Uterus (tissue), 2 donors: ENCODE measurements at regions not wholly inside any gene's neighbourhood (a gene's known extent, or its start where the extent isn't known, plus 50 kb on each side); places are given as distances from the start of the nearest gene placed in this dataset.

Source experiments
- POLR2A ChIP-seq, 2 donors: fragments of 450-650 bp; IDR thresholded peaks; one replicate each; pipeline ENCODE4 v1.6.1; 2016; ENCODE audit warnings: antibody characterized with exemption in 2 of 2, mild to moderate bottlenecking in 1 of 2, moderate library complexity in 1 of 2
- TF ChIP-seq, protein P1 (sequence below), 4 experiments: fragments of 200-600 bp in 2 of 4; fragments of 450-650 bp in 2 of 4; sonication (generic) in 2 of 4; IDR thresholded peaks; one replicate each; pipeline ENCODE4 v1.5.1; 2016 to 2019; ENCODE audit warnings: antibody characterized with exemption in 4 of 4, mild to moderate bottlenecking in 2 of 4, moderate library complexity in 1 of 4

DNA sequence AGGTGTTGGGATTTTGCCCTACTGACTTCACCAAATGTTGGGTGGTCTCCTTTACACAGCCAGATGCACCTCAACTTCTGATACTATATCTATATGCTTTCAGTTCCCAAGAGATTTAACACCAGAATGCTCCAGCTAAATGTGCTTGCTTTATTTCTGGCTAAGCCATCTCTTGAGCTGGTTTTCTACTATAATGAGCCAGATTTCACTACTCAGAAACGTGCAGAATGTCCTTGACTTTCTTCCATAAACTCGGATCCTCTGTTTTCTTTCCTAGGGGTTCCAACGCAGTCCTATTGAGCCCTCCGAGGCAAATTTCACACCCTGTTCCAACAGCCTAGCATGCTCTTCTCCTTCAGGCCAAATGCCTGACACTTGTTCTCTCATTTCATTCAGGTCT lies 200.3 kb downstream of the DPY19L2 start:
- TF ChIP-seq, protein P1, sequence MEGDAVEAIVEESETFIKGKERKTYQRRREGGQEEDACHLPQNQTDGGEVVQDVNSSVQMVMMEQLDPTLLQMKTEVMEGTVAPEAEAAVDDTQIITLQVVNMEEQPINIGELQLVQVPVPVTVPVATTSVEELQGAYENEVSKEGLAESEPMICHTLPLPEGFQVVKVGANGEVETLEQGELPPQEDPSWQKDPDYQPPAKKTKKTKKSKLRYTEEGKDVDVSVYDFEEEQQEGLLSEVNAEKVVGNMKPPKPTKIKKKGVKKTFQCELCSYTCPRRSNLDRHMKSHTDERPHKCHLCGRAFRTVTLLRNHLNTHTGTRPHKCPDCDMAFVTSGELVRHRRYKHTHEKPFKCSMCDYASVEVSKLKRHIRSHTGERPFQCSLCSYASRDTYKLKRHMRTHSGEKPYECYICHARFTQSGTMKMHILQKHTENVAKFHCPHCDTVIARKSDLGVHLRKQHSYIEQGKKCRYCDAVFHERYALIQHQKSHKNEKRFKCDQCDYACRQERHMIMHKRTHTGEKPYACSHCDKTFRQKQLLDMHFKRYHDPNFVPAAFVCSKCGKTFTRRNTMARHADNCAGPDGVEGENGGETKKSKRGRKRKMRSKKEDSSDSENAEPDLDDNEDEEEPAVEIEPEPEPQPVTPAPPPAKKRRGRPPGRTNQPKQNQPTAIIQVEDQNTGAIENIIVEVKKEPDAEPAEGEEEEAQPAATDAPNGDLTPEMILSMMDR (IDR thresholded peaks at IDR 0.05), result no peak
- no peak for TF ChIP-seq POLR2A (IDR thresholded peaks at IDR 0.05)
